ENCODE measurements at regions not wholly inside any gene's neighbourhood (a gene's known extent, or its start where the extent isn't known, plus 50 kb on each side); places are given as distances from the start of the nearest gene placed in this dataset.

GRCh38 chr5:43917925-43918324 is 314.9 kb downstream of the NNT start:
- TF ChIP-seq POLR2AphosphoS5 (IDR thresholded peaks at IDR 0.05) (no peak), POLR2A (IDR thresholded peaks at IDR 0.05) (no peak), CTCF (IDR thresholded peaks at IDR 0.05) (no peak)
